Inferior parietal cortex (tissue), 1 donor: ENCODE measurements at regions not wholly inside any gene's neighbourhood (a gene's known extent, or its start where the extent isn't known, plus 50 kb on each side); places are given as distances from the start of the nearest gene placed in this dataset.
A peak's percentile ranks its signal among the peaks of the same experiment; 100 is the strongest.

Experiments used
- DNase-seq: peaks from one replicate; pipeline ENCODE4 v3.0.0-alpha.2; 2016; ENCODE audit errors: extremely low spot score

GRCh38 chr18:33517950-33518349, 60.1 kb upstream of the ASXL3 start:
- DNase-seq, result no peak

GRCh38 chr18:33513027-33513426, 65.0 kb upstream of the ASXL3 start:
- no peak for DNase-seq

GRCh38 chr18:33507019-33507418, 66.5 kb upstream of the CCDC178 start:
- no peak for DNase-seq

GRCh38 chr18:33505798-33506197, 65.3 kb upstream of the CCDC178 start:
- DNase-seq, result no peak

GRCh38 chr18:33505297-33505696, 64.8 kb upstream of the CCDC178 start:
- no peak for DNase-seq

GRCh38 chr18:33495278-33495677, 54.8 kb upstream of the CCDC178 start:
- peak; percentile 60 for DNase-seq
